Mesenchymal stem cell (in vitro differentiated cells and primary cell): ENCODE measurements at regions not wholly inside any gene's neighbourhood (a gene's known extent, or its start where the extent isn't known, plus 50 kb on each side); places are given as distances from the start of the nearest gene placed in this dataset.

Experiments used
- DNase-seq: peaks from one replicate; pipeline ENCODE4 v3.0.0-alpha.2; 2013
- H2AFZ ChIP-seq: one replicate; pipeline ENCODE4 v1.6.1; 2013; ENCODE audit warnings: low read depth, mild to moderate bottlenecking, control low read depth, inconsistent platforms, low read length, moderate library complexity
- H2AK5ac ChIP-seq: 2 replicates; pipeline ENCODE4 v1.6.1; 2013; ENCODE audit warnings: low read length, moderate library complexity, mild to moderate bottlenecking, inconsistent platforms; ENCODE audit not compliant: severe bottlenecking
- H2BK120ac ChIP-seq: one replicate; pipeline ENCODE4 v1.6.1; 2013; ENCODE audit warnings: low read depth, mild to moderate bottlenecking, inconsistent platforms, low read length, moderate library complexity
- H2BK12ac ChIP-seq, 2 experiments: one replicate each; pipeline ENCODE4 v1.6.1; 2013; ENCODE audit warnings: inconsistent platforms in 2 of 2, low read length in 2 of 2, mild to moderate bottlenecking in 2 of 2, moderate library complexity in 2 of 2, control low read depth in 1 of 2
- H2BK15ac ChIP-seq: one replicate; pipeline ENCODE4 v1.6.1; 2013; ENCODE audit warnings: mild to moderate bottlenecking, low read depth, inconsistent platforms; ENCODE audit not compliant: poor library complexity, severe bottlenecking
- H2BK5ac ChIP-seq: 2 replicates; pipeline ENCODE4 v1.6.1; 2013; ENCODE audit warnings: low read depth, mild to moderate bottlenecking, low read length, control low read depth, inconsistent platforms; ENCODE audit not compliant: poor library complexity, severe bottlenecking
- H3K14ac ChIP-seq, 2 experiments: one replicate each; pipeline ENCODE4 v1.6.1; 2013; ENCODE audit warnings: inconsistent platforms in 2 of 2, low read length in 2 of 2, control low read depth in 1 of 2, mild to moderate bottlenecking in 1 of 2, moderate library complexity in 1 of 2
- H3K18ac ChIP-seq, 2 experiments: one replicate each; pipeline ENCODE4 v1.6.1; 2013; ENCODE audit warnings: inconsistent platforms in 2 of 2, low read length in 2 of 2, control low read depth in 1 of 2, low read depth in 1 of 2, mild to moderate bottlenecking in 1 of 2
- H3K23ac ChIP-seq, 2 experiments: one replicate each; pipeline ENCODE4 v1.6.1; 2013; ENCODE audit warnings: inconsistent platforms in 2 of 2, low read length in 2 of 2, mild to moderate bottlenecking in 2 of 2, moderate library complexity in 2 of 2, control low read depth in 1 of 2
- H3K27ac ChIP-seq: 2 replicates; pipeline ENCODE4 v1.5.1; 2013; ENCODE audit warnings: mild to moderate bottlenecking, moderate library complexity, low read length, control low read depth, inconsistent platforms; ENCODE audit not compliant: poor library complexity, severe bottlenecking
- H3K27me3 ChIP-seq, 2 experiments: 2 replicates each; pipeline versions ENCODE4 v1.6.1 to v1.7.0; 2013; ENCODE audit warnings: low read length in 2 of 2, mild to moderate bottlenecking in 2 of 2, moderate library complexity in 2 of 2, control low read depth in 1 of 2, inconsistent platforms in 1 of 2; ENCODE audit not compliant: control insufficient read depth in 1 of 2, insufficient read depth in 1 of 2
- H3K36me3 ChIP-seq, 2 experiments: 2 replicates each; pipeline versions ENCODE4 v1.6.1 to v1.7.0; 2013; ENCODE audit warnings: low read length in 2 of 2, control low read depth in 1 of 2, inconsistent platforms in 1 of 2, low read depth in 1 of 2, mild to moderate bottlenecking in 1 of 2; ENCODE audit not compliant: insufficient read depth in 2 of 2, control insufficient read depth in 1 of 2
- H3K4ac ChIP-seq, 2 experiments: one replicate each; pipeline ENCODE4 v1.6.1; 2013; ENCODE audit warnings: inconsistent platforms in 2 of 2, low read length in 2 of 2, mild to moderate bottlenecking in 2 of 2, moderate library complexity in 2 of 2, control low read depth in 1 of 2, low read depth in 1 of 2
- H3K4me1 ChIP-seq: 2 replicates; pipeline ENCODE4 v1.6.1; 2013; ENCODE audit warnings: low read depth, low read length, control low read depth; ENCODE audit not compliant: control insufficient read depth, insufficient read depth
- H3K4me2 ChIP-seq: 2 replicates; pipeline ENCODE4 v1.6.1; 2013; ENCODE audit warnings: low read length, mild to moderate bottlenecking, inconsistent platforms; ENCODE audit not compliant: poor library complexity, severe bottlenecking
- H3K4me3 ChIP-seq, 2 experiments: 2 replicates each; pipeline versions ENCODE4 v1.5.1 to v1.7.0; 2013; ENCODE audit warnings: low read length in 2 of 2, mild to moderate bottlenecking in 2 of 2, control low read depth in 1 of 2, low read depth in 1 of 2; ENCODE audit not compliant: insufficient read depth in 1 of 2
- H3K79me1 ChIP-seq: replicated peaks from 2 replicates; pipeline ENCODE4 v1.6.1; 2013; ENCODE audit warnings: mild to moderate bottlenecking, control low read depth, low read length, inconsistent platforms; ENCODE audit not compliant: poor library complexity, severe bottlenecking
- H3K9ac ChIP-seq: 2 replicates; pipeline ENCODE4 v1.7.0; 2013; ENCODE audit warnings: mild to moderate bottlenecking, low read length, moderate library complexity
- H3K9me3 ChIP-seq: 2 replicates; pipeline ENCODE4 v1.7.0; 2013; ENCODE audit warnings: mild to moderate bottlenecking, low read length; ENCODE audit not compliant: control insufficient read depth
- H4K8ac ChIP-seq: one replicate; pipeline ENCODE4 v1.6.1; 2013; ENCODE audit warnings: inconsistent platforms, mild to moderate bottlenecking, low read length, moderate library complexity
- H4K91ac ChIP-seq: one replicate; pipeline ENCODE4 v1.6.1; 2013; ENCODE audit warnings: mild to moderate bottlenecking, low read length, inconsistent platforms
- WGBS: methylation state at CpG from one replicate; pipeline ENCODE4 v1.1.7; 2013; ENCODE audit warnings: mixed read lengths; 5-methylcytosine and 5-hydroxymethylcytosine counted together

DNA sequence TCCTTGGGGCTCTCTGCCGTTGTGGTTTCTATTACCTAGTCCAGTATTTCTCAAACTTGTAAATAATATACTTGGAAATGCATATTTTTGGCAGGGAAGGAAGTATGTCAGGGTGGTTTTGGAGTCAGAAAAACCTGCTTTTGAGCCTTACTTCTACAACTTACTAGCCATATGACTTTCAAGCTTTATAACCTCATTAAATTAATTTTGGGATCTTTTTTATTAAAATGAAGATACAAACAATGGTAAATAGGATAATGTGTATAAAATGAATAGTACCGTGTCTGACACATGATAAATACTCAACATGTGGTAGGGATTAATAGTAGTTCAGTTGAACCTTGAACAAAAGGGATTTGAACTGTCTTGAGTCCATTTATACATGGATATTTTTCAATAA, 406.3 kb downstream of the ATP23 start:
- no peak overlapping the region for H2AFZ ChIP-seq
- H3K18ac ChIP-seq, result no peak overlapping the region
- no peak overlapping the region for H3K9ac ChIP-seq
- no peak for DNase-seq
- H3K4ac ChIP-seq, result no peak overlapping the region
- H3K9me3 ChIP-seq, result peaks cover 12% of the 10 kb centered on the region
- no peak overlapping the region for H2BK120ac ChIP-seq
- H2BK12ac ChIP-seq, result no peak overlapping the region
- no peak overlapping the region for H3K4me3 ChIP-seq
- no peaks in the 10 kb centered on the region for H3K79me1 ChIP-seq
- no peak overlapping the region for H3K27ac ChIP-seq
- no peak overlapping the region for H3K14ac ChIP-seq
- H3K4me1 ChIP-seq, result peaks cover 2% of the 10 kb centered on the region
- no peak overlapping the region for H3K23ac ChIP-seq
- H3K4me2 ChIP-seq, result no peak overlapping the region
- no peak overlapping the region for H2BK5ac ChIP-seq
- H4K8ac ChIP-seq, result no peak overlapping the region
- H4K91ac ChIP-seq, result no peak overlapping the region
- no peaks in the 10 kb centered on the region for H3K36me3 ChIP-seq
- no peak overlapping the region for H2BK15ac ChIP-seq
- no peaks in the 10 kb centered on the region for H3K27me3 ChIP-seq
- 100% methylated on average over 1 of the region's 2 CpGs for WGBS
- H2AK5ac ChIP-seq, result no peak overlapping the region

DNA sequence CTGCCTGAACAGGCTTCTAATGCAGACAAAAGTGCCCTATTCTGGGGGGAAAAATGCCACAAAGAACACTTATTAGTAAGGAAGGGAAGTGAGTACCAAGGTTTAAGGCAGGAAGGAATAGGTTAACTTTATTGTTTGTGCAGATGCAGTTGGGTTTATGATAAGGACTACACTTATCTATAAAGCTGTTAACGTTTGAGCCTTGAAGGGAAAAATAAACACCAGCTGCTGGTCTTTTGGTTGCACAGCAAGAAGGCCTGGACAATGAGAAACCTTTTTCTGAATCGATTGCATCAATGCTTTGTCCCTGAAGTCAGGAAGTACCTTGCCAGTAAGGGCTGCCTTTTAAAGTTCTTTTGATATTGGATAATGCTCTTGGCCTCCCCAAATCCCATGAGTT, 407.8 kb downstream of the ATP23 start:
- H4K8ac ChIP-seq, result no peak overlapping the region
- no peak overlapping the region for H2AFZ ChIP-seq
- no peak overlapping the region for H3K9ac ChIP-seq
- whole genome bisulfite sequencing, result 38% methylated on average over 2 of the region's 2 CpGs
- H3K9me3 ChIP-seq, result peaks cover 12% of the 10 kb centered on the region
- peaks cover 2% of the 10 kb centered on the region for H3K4me1 ChIP-seq
- no peaks in the 10 kb centered on the region for H3K27me3 ChIP-seq
- no peak overlapping the region for H3K4me3 ChIP-seq
- H3K18ac ChIP-seq, result no peak overlapping the region
- no peak overlapping the region for H3K4me2 ChIP-seq
- no peak overlapping the region for H2BK12ac ChIP-seq
- no peak overlapping the region for H3K14ac ChIP-seq
- H2BK120ac ChIP-seq, result no peak overlapping the region
- H4K91ac ChIP-seq, result no peak overlapping the region
- H3K36me3 ChIP-seq, result no peaks in the 10 kb centered on the region
- DNase-seq, result no peak
- H3K23ac ChIP-seq, result no peak overlapping the region
- no peak overlapping the region for H2AK5ac ChIP-seq
- H3K4ac ChIP-seq, result no peak overlapping the region
- no peak overlapping the region for H2BK15ac ChIP-seq
- H2BK5ac ChIP-seq, result no peak overlapping the region
- H3K79me1 ChIP-seq, result no peaks in the 10 kb centered on the region
- no peak overlapping the region for H3K27ac ChIP-seq

GRCh38 chr12:58356794-58357193, 415.4 kb downstream of the ATP23 start:
- Histone ChIP-seq H3K79me1 (no peaks in the 10 kb centered on the region), H3K4ac (no peak overlapping the region), H3K9me3 (no peaks in the 10 kb centered on the region), H3K18ac (no peak overlapping the region), H3K27ac (no peak overlapping the region), H4K91ac (no peak overlapping the region), H3K23ac (no peak overlapping the region), H2BK120ac (no peak overlapping the region), H2AFZ (no peak overlapping the region), H4K8ac (no peak overlapping the region), H3K27me3 (no peaks in the 10 kb centered on the region), H2BK15ac (no peak overlapping the region), H2AK5ac (peak overlapping the region; percentile 61), H3K9ac (no peak overlapping the region), H2BK5ac (no peak overlapping the region), H3K4me1 (peaks cover 3% of the 10 kb centered on the region), H3K4me3 (no peak overlapping the region), H3K4me2 (no peak overlapping the region), H3K14ac (no peak overlapping the region), H3K36me3 (no peaks in the 10 kb centered on the region), H2BK12ac (no peak overlapping the region)
- WGBS, result 93% methylated on average over 2 of the region's 5 CpGs
- DNase-seq, result no peak

DNA sequence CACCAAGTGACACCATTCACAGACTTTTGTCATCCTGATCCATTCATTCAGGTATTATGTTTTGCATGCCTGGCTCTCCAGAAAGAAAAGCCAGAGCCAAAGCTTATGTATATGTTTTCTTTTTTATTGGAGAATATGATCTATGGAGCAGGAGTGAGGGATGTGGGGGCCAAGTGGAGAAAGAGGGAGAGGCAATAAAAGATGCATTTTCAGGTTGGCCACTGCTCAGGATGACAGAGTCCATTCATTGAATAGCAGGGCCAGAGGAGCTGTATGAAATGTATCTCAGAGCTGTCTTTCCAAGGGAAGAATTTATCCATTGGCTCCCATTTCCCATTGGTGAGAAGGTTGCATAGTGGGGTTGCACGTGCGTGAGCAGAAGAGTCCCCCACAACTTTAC, 416.1 kb downstream of the ATP23 start:
- H2BK5ac ChIP-seq, result no peak overlapping the region
- no peak overlapping the region for H4K8ac ChIP-seq
- DNase-seq, result no peak
- no peak overlapping the region for H2BK12ac ChIP-seq
- no peak overlapping the region for H3K27ac ChIP-seq
- no peak overlapping the region for H3K9ac ChIP-seq
- no peak overlapping the region for H2AK5ac ChIP-seq
- H3K23ac ChIP-seq, result no peak overlapping the region
- H3K79me1 ChIP-seq, result no peaks in the 10 kb centered on the region
- WGBS, result no CpG with 5 or more reads among the region's 2 CpGs
- H2BK120ac ChIP-seq, result no peak overlapping the region
- H3K27me3 ChIP-seq, result no peaks in the 10 kb centered on the region
- no peak overlapping the region for H3K4ac ChIP-seq
- no peak overlapping the region for H2AFZ ChIP-seq
- H3K36me3 ChIP-seq, result no peaks in the 10 kb centered on the region
- peaks cover 3% of the 10 kb centered on the region for H3K4me1 ChIP-seq
- no peak overlapping the region for H4K91ac ChIP-seq
- H3K9me3 ChIP-seq, result no peaks in the 10 kb centered on the region
- H3K4me2 ChIP-seq, result no peak overlapping the region
- no peak overlapping the region for H3K4me3 ChIP-seq
- no peak overlapping the region for H3K14ac ChIP-seq
- no peak overlapping the region for H2BK15ac ChIP-seq
- H3K18ac ChIP-seq, result no peak overlapping the region
